Medulla oblongata (tissue), 1 donor: ENCODE measurements at regions not wholly inside any gene's neighbourhood (a gene's known extent, or its start where the extent isn't known, plus 50 kb on each side); places are given as distances from the start of the nearest gene placed in this dataset.
"Not testable (repeated sequence)": the region's sequence is repeated elsewhere in the genome, so short reads cannot be mapped to it uniquely, and the experiment has no call there.

Experiments used
- DNase-seq: peaks from one replicate; pipeline ENCODE4 v3.0.0-alpha.2; 2015; ENCODE audit errors: extremely low spot score

- not testable (repeated sequence) for DNase-seq
Observed at GRCh38 chr4:15337168-15337657, 90.6 kb upstream of the C1QTNF7 start.

- DNase-seq: no peak
Observed at GRCh38 chr4:15339737-15340136, 88.1 kb upstream of the C1QTNF7 start.

GRCh38 chr4:15340332-15340731 lies 87.5 kb upstream of the C1QTNF7 start:
- no peak for DNase-seq

GRCh38 chr4:15340902-15341732 lies 86.7 kb upstream of the C1QTNF7 start:
- DNase-seq: no peak

GRCh38 chr4:15341733-15342300 lies 86.0 kb upstream of the C1QTNF7 start:
- no peak for DNase-seq

- no peak for DNase-seq
Observed at GRCh38 chr4:15343000-15343399, 84.8 kb upstream of the C1QTNF7 start.

GRCh38 chr4:15343581-15343980 lies 84.3 kb upstream of the C1QTNF7 start:
- DNase-seq: no peak

GRCh38 chr4:15344041-15344440 lies 83.8 kb upstream of the C1QTNF7 start:
- no peak for DNase-seq

- no peak for DNase-seq
Observed at GRCh38 chr4:15345134-15345533, 82.7 kb upstream of the C1QTNF7 start.

GRCh38 chr4:15348236-15348635 lies 79.6 kb upstream of the C1QTNF7 start:
- no peak for DNase-seq

GRCh38 chr4:15348695-15349094 lies 79.1 kb upstream of the C1QTNF7 start:
- DNase-seq: no peak

- DNase-seq: no peak
Observed at GRCh38 chr4:15349531-15349935, 78.3 kb upstream of the C1QTNF7 start.

- DNase-seq: no peak
Observed at GRCh38 chr4:15349965-15350364, 77.9 kb upstream of the C1QTNF7 start.

- DNase-seq: no peak
Observed at GRCh38 chr4:15352524-15352923, 75.3 kb upstream of the C1QTNF7 start.

- no peak for DNase-seq
Observed at GRCh38 chr4:15353207-15353606, 74.6 kb upstream of the C1QTNF7 start.

- DNase-seq: no peak
Observed at GRCh38 chr4:15354371-15355297, 73.2 kb upstream of the C1QTNF7 start.

GRCh38 chr4:15361529-15361928 lies 66.3 kb upstream of the C1QTNF7 start:
- no peak for DNase-seq

GRCh38 chr4:15362541-15362940 lies 65.3 kb upstream of the C1QTNF7 start:
- no peak for DNase-seq

- DNase-seq: no peak
Observed at GRCh38 chr4:15364183-15364582, 63.6 kb upstream of the C1QTNF7 start.

- no peak for DNase-seq
Observed at GRCh38 chr4:15365641-15366040, 62.2 kb upstream of the C1QTNF7 start.

GRCh38 chr4:15366721-15367120 lies 61.1 kb upstream of the C1QTNF7 start:
- DNase-seq: no peak

- DNase-seq: no peak
Observed at GRCh38 chr4:15368856-15369255, 59.0 kb upstream of the C1QTNF7 start.
